ENCODE measurements at regions not wholly inside any gene's neighbourhood (a gene's known extent, or its start where the extent isn't known, plus 50 kb on each side); places are given as distances from the start of the nearest gene placed in this dataset.
"Not testable (repeated sequence)": the region's sequence is repeated elsewhere in the genome, so short reads cannot be mapped to it uniquely, and the experiment has no call there.

- FAIRE-seq = no peak
- Histone ChIP-seq H3K36me3 (ENCODE audit: control insufficient read depth, insufficient read depth, low read length) (no peaks in the 10 kb centered on the region), H3K4me3 (ENCODE audit: low read depth, low read length) (no peak overlapping the region), H3K27me3 (ENCODE audit: control insufficient read depth, insufficient read depth, low read length) (peaks cover under 1% of the 10 kb centered on the region)
- DNase-seq (ENCODE audit: low read depth) = no peak
- no peak for TF ChIP-seq CTCF (IDR thresholded peaks at IDR 0.05; ENCODE audit: insufficient read depth, low read length, severe bottlenecking)
These were observed 66.6 kb downstream of the LACC1 start for GRCh38 chr13:43946281-43946680.

GRCh38 chr13:43947897-43948458, 68.3 kb downstream of the LACC1 start:
- H3K27me3 ChIP-seq (ENCODE audit: control insufficient read depth, insufficient read depth, low read length) = no peaks in the 10 kb centered on the region
- FAIRE-seq = no peak

GRCh38 chr13:43953370-43953769, 73.7 kb downstream of the LACC1 start:
- FAIRE-seq (no peak), DNase-seq (ENCODE audit: low read depth) (peak; percentile 72)
- Histone ChIP-seq H3K27me3 (ENCODE audit: control insufficient read depth, insufficient read depth, low read length) (no peaks in the 10 kb centered on the region), H3K36me3 (ENCODE audit: control insufficient read depth, insufficient read depth, low read length) (no peaks in the 10 kb centered on the region), H3K4me3 (ENCODE audit: low read depth, low read length) (no peak overlapping the region)
- TF ChIP-seq CTCF (IDR thresholded peaks at IDR 0.05; ENCODE audit: insufficient read depth, low read length, severe bottlenecking) = no peak

More at GRCh38 chr13:43947897-43948458, 68.3 kb downstream of the LACC1 start:
- DNase-seq (ENCODE audit: low read depth) = no peak
- H3K4me3 ChIP-seq (ENCODE audit: low read depth, low read length) = no peak overlapping the region
- no peak for TF ChIP-seq CTCF (IDR thresholded peaks at IDR 0.05; ENCODE audit: insufficient read depth, low read length, severe bottlenecking)
- H3K36me3 ChIP-seq (ENCODE audit: control insufficient read depth, insufficient read depth, low read length) = no peaks in the 10 kb centered on the region

GRCh38 chr13:43956975-43957374, 77.3 kb downstream of the LACC1 start:
- not testable (repeated sequence) for H3K36me3 ChIP-seq (ENCODE audit: control insufficient read depth, insufficient read depth, low read length); H3K27me3 ChIP-seq (ENCODE audit: control insufficient read depth, insufficient read depth, low read length); DNase-seq (ENCODE audit: low read depth); H3K4me3 ChIP-seq (ENCODE audit: low read depth, low read length); FAIRE-seq

GRCh38 chr13:43959291-43959690, 79.6 kb downstream of the LACC1 start:
- Histone ChIP-seq H3K27me3 (ENCODE audit: control insufficient read depth, insufficient read depth, low read length) (no peaks in the 10 kb centered on the region), H3K36me3 (ENCODE audit: control insufficient read depth, insufficient read depth, low read length) (no peaks in the 10 kb centered on the region), H3K4me3 (ENCODE audit: low read depth, low read length) (no peak overlapping the region)
- no peak for TF ChIP-seq CTCF (IDR thresholded peaks at IDR 0.05; ENCODE audit: insufficient read depth, low read length, severe bottlenecking)
- FAIRE-seq (no peak), DNase-seq (ENCODE audit: low read depth) (no peak)

- Histone ChIP-seq H3K4me3 (ENCODE audit: low read depth, low read length) (no peak overlapping the region), H3K27me3 (ENCODE audit: control insufficient read depth, insufficient read depth, low read length) (no peaks in the 10 kb centered on the region), H3K36me3 (ENCODE audit: control insufficient read depth, insufficient read depth, low read length) (no peaks in the 10 kb centered on the region)
- no peak for TF ChIP-seq CTCF (IDR thresholded peaks at IDR 0.05; ENCODE audit: insufficient read depth, low read length, severe bottlenecking)
- DNase-seq (ENCODE audit: low read depth) = peak; percentile 64
- FAIRE-seq = peak; percentile 36
These were observed 82.2 kb downstream of the LACC1 start for GRCh38 chr13:43961909-43962308.

All from bronchial epithelial cell (primary cell).